HG03442 (cell line): ENCODE measurements at regions not wholly inside any gene's neighbourhood (a gene's known extent, or its start where the extent isn't known, plus 50 kb on each side); places are given as distances from the start of the nearest gene placed in this dataset.
A peak's percentile ranks its signal among the peaks of the same experiment; 100 is the strongest.
"Not testable (repeated sequence)": the region's sequence is repeated elsewhere in the genome, so short reads cannot be mapped to it uniquely, and the experiment has no call there.

Experiments used
- ATAC-seq: cut with Tn5 transposase; IDR thresholded peaks from one replicate; pipeline ENCODE4 v1.9.1; 2021; ENCODE audit warnings: mild to moderate bottlenecking, moderate library complexity; ENCODE audit not compliant: unreplicated experiment

- ATAC-seq, result peak; percentile 82
These were observed 160.4 kb downstream of the CPEB2 start for GRCh38 chr4:15162465-15163283.

GRCh38 chr4:15163284-15163645 lies 161.0 kb downstream of the CPEB2 start:
- no peak for ATAC-seq

GRCh38 chr4:15164571-15164970 lies 162.3 kb downstream of the CPEB2 start:
- ATAC-seq, result no peak

GRCh38 chr4:15167743-15168142 lies 165.5 kb downstream of the CPEB2 start:
- no peak for ATAC-seq

- ATAC-seq, result no peak
These were observed 166.5 kb downstream of the CPEB2 start for GRCh38 chr4:15168759-15169158.

GRCh38 chr4:15171725-15172124 lies 169.4 kb downstream of the CPEB2 start:
- no peak for ATAC-seq

GRCh38 chr4:15173251-15173650 lies 171.0 kb downstream of the CPEB2 start:
- ATAC-seq, result no peak

- not testable (repeated sequence) for ATAC-seq
These were observed 171.9 kb downstream of the CPEB2 start for GRCh38 chr4:15174168-15174567.

GRCh38 chr4:15179842-15180241 lies 177.6 kb downstream of the CPEB2 start:
- ATAC-seq, result not testable (repeated sequence)

GRCh38 chr4:15182600-15183220 lies 180.4 kb downstream of the CPEB2 start:
- ATAC-seq, result peak; percentile 68

- ATAC-seq, result no peak
These were observed 183.9 kb downstream of the CPEB2 start for GRCh38 chr4:15186149-15186548.

- ATAC-seq, result no peak
These were observed 184.5 kb downstream of the CPEB2 start for GRCh38 chr4:15186806-15187205.

GRCh38 chr4:15188605-15189539 lies 186.6 kb downstream of the CPEB2 start:
- ATAC-seq, result peak; percentile 75

GRCh38 chr4:15194520-15194919 lies 192.2 kb downstream of the CPEB2 start:
- ATAC-seq, result no peak

GRCh38 chr4:15197005-15197404 lies 194.7 kb downstream of the CPEB2 start:
- ATAC-seq, result no peak

- ATAC-seq, result no peak
These were observed 195.9 kb downstream of the CPEB2 start for GRCh38 chr4:15198070-15198727.

GRCh38 chr4:15201782-15202181 lies 199.5 kb downstream of the CPEB2 start:
- ATAC-seq, result no peak

GRCh38 chr4:15202481-15202880 lies 200.2 kb downstream of the CPEB2 start:
- ATAC-seq, result no peak

- ATAC-seq, result not testable (repeated sequence)
These were observed 204.2 kb downstream of the CPEB2 start for GRCh38 chr4:15206526-15206925.

GRCh38 chr4:15213302-15213970 lies 211.2 kb downstream of the CPEB2 start:
- no peak for ATAC-seq
